IMR-90 (cell line): ENCODE measurements at regions not wholly inside any gene's neighbourhood (a gene's known extent, or its start where the extent isn't known, plus 50 kb on each side); places are given as distances from the start of the nearest gene placed in this dataset.

Experiments used
- ATAC-seq: fragments of 200-7000 bp; cut with Tn5 transposase; 2 replicates; pipeline ENCODE4 v1.9.1; 2020; ENCODE audit warnings: low read depth, mild to moderate bottlenecking, moderate library complexity
- BruUV-seq: library from RNA; stranded (reverse); fragments of 400-500 nt; replicated peaks from 2 replicates; lab custom pipeline; 2021; lab: Mats Ljungman, UMichigan
- CTCF ChIA-PET: fragments of 300-600 bp; formaldehyde crosslinking; extraction: SDS; loops from one replicate; lab custom pipeline; 2021; ENCODE audit warnings: antibody characterized with exemption; lab: Yijun Ruan, JAX
- POLR2A ChIA-PET: fragments of 300-600 bp; sonication (Branson Sonifier 250); formaldehyde crosslinking; loops from one replicate; lab custom pipeline; 2022; ENCODE audit warnings: antibody characterized with exemption; ENCODE audit not compliant: unreplicated experiment; lab: Charles Lee
- DNase-seq: peaks from one replicate; pipeline ENCODE4 v3.0.0; 2013
- H2AFZ ChIP-seq: replicated peaks from 2 replicates; pipeline ENCODE3; 2013; ENCODE audit warnings: low read length, mild to moderate bottlenecking; ENCODE audit not compliant: poor library complexity
- H2AK5ac ChIP-seq: 2 replicates; pipeline ENCODE4 v1.6.1; 2013; ENCODE audit warnings: low read depth, low read length, inconsistent platforms
- H2AK9ac ChIP-seq: replicated peaks from 2 replicates; pipeline ENCODE3; 2013; ENCODE audit warnings: mild to moderate bottlenecking, low read depth, low read length, moderate library complexity; ENCODE audit not compliant: poor library complexity
- H2BK120ac ChIP-seq: 2 replicates; pipeline ENCODE4 v1.6.1; 2013; ENCODE audit warnings: low read depth, low read length, inconsistent platforms
- H2BK15ac ChIP-seq: 3 replicates; pipeline ENCODE4 v1.6.1; 2013; ENCODE audit warnings: low read depth, low read length, inconsistent platforms
- H2BK20ac ChIP-seq: 2 replicates; pipeline ENCODE4 v1.6.1; 2013; ENCODE audit warnings: low read depth, mild to moderate bottlenecking, inconsistent platforms, low read length, moderate library complexity
- H2BK5ac ChIP-seq: 2 replicates; pipeline ENCODE4 v1.6.1; 2013; ENCODE audit warnings: mild to moderate bottlenecking, low read depth, low read length, inconsistent platforms; ENCODE audit not compliant: poor library complexity, severe bottlenecking
- H3K14ac ChIP-seq: replicated peaks from 2 replicates; pipeline ENCODE4 v1.6.1; 2013; ENCODE audit warnings: low read depth, low read length, inconsistent platforms
- H3K18ac ChIP-seq: 2 replicates; pipeline ENCODE4 v1.6.1; 2013; ENCODE audit warnings: low read depth, low read length, control low read depth
- H3K23ac ChIP-seq: 2 replicates; pipeline ENCODE4 v1.6.1; 2013; ENCODE audit warnings: low read depth, low read length, inconsistent platforms
- H3K27ac ChIP-seq: 2 replicates; pipeline ENCODE4 v1.5.1; 2013; ENCODE audit warnings: mild to moderate bottlenecking, control low read depth, low read length; ENCODE audit not compliant: insufficient read depth
- H3K27me3 ChIP-seq: 2 replicates; pipeline ENCODE4 v1.6.1; 2013; ENCODE audit warnings: low read length; ENCODE audit not compliant: control insufficient read depth, insufficient read depth
- H3K36me3 ChIP-seq: 2 replicates; pipeline ENCODE4 v1.6.1; 2013; ENCODE audit warnings: low read length, mixed read lengths; ENCODE audit not compliant: control insufficient read depth, insufficient read depth
- H3K4ac ChIP-seq: 2 replicates; pipeline ENCODE4 v1.6.1; 2013; ENCODE audit warnings: low read depth, low read length, inconsistent platforms
- H3K4me1 ChIP-seq: 2 replicates; pipeline ENCODE4 v1.6.1; 2013; ENCODE audit warnings: low read length, mixed read lengths; ENCODE audit not compliant: control insufficient read depth, insufficient read depth
- H3K4me2 ChIP-seq: 2 replicates; pipeline ENCODE4 v1.6.1; 2013; ENCODE audit warnings: low read depth, mild to moderate bottlenecking, control low read depth, low read length, moderate library complexity
- H3K4me3 ChIP-seq: 2 replicates; pipeline ENCODE4 v1.5.1; 2013; ENCODE audit warnings: low read depth, mild to moderate bottlenecking, control low read depth, low read length, moderate library complexity; ENCODE audit not compliant: insufficient read depth
- H3K56ac ChIP-seq: 2 replicates; pipeline ENCODE4 v1.6.1; 2013; ENCODE audit warnings: low read length, inconsistent platforms; ENCODE audit not compliant: insufficient read depth; ENCODE audit errors: extremely low read depth
- H3K79me1 ChIP-seq, 2 experiments: 2 replicates each; pipeline ENCODE4 v1.6.1; 2013; ENCODE audit warnings: low read length in 2 of 2, inconsistent platforms in 1 of 2, low read depth in 1 of 2
- H3K9ac ChIP-seq: 2 replicates; pipeline ENCODE4 v1.6.1; 2013; ENCODE audit warnings: low read depth, low read length, control low read depth
- H3K9me1 ChIP-seq: 2 replicates; pipeline ENCODE4 v1.6.1; 2013; ENCODE audit warnings: low read length, inconsistent platforms; ENCODE audit not compliant: insufficient read depth
- H3K9me3 ChIP-seq: 2 replicates; pipeline ENCODE4 v1.6.1; 2013; ENCODE audit warnings: low read length; ENCODE audit not compliant: control insufficient read depth, insufficient read depth
- H4K20me1 ChIP-seq: 2 replicates; pipeline ENCODE4 v1.6.1; 2013; ENCODE audit warnings: low read length, inconsistent platforms; ENCODE audit not compliant: insufficient read depth
- H4K5ac ChIP-seq: 2 replicates; pipeline ENCODE4 v1.6.1; 2013; ENCODE audit warnings: mild to moderate bottlenecking, low read depth, low read length, control low read depth
- H4K8ac ChIP-seq, 2 experiments: 2 replicates each; pipeline ENCODE4 v1.6.1; 2013; ENCODE audit warnings: low read depth in 2 of 2, low read length in 2 of 2, control low read depth in 1 of 2, inconsistent platforms in 1 of 2
- H4K91ac ChIP-seq: 2 replicates; pipeline ENCODE4 v1.6.1; 2013; ENCODE audit warnings: low read depth, low read length, inconsistent platforms; ENCODE audit not compliant: insufficient read depth
- CHD1 ChIP-seq: IDR thresholded peaks from 2 replicates; pipeline ENCODE4 v1.6.1; 2012; ENCODE audit warnings: low read depth, low read length, improper control_type of control experiment
- ELK1 ChIP-seq: fragments of 150-350 bp; IDR thresholded peaks from 2 replicates; pipeline ENCODE4 v1.6.1; 2016; ENCODE audit warnings: low read depth, mild to moderate bottlenecking, low read length, moderate library complexity, borderline replicate concordance
- MAFK ChIP-seq: IDR thresholded peaks from 2 replicates; pipeline ENCODE4 v1.6.1; 2012; ENCODE audit warnings: low read depth, low read length, improper control_type of control experiment
- MAZ ChIP-seq: IDR thresholded peaks from 2 replicates; pipeline ENCODE4 v1.6.1; 2012; ENCODE audit warnings: low read depth, mild to moderate bottlenecking, low read length, improper control_type of control experiment, moderate library complexity, borderline replicate concordance
- POLR2A ChIP-seq: IDR thresholded peaks from 2 replicates; pipeline ENCODE4 v1.6.1; 2012; ENCODE audit warnings: mild to moderate bottlenecking, low read depth, low read length
- RAD21 ChIP-seq: IDR thresholded peaks from 2 replicates; pipeline ENCODE4 v1.6.1; 2012; ENCODE audit warnings: low read length, improper control_type of control experiment
- SMC3 ChIP-seq: fragments of 150-350 bp; IDR thresholded peaks from 2 replicates; pipeline ENCODE4 v1.6.1; 2016; ENCODE audit warnings: low read depth, mild to moderate bottlenecking, antibody characterized with exemption, low read length, moderate library complexity
- WGBS, 2 experiments: methylation state at CpG; one replicate each; pipeline versions ENCODE4 v1.1.5 to v1.1.7; 2013; ENCODE audit warnings: missing lambda C conversion rate in 2 of 2; ENCODE audit not compliant: insufficient read length in 1 of 2; ENCODE audit errors: extremely low coverage in 2 of 2; 5-methylcytosine and 5-hydroxymethylcytosine counted together
- dilution Hi-C: fragments of 300-500 bp; cut with HindIII; formaldehyde crosslinking; loops from one replicate; pipeline ENCODE4 v1.14.3; 2018; ENCODE audit warnings: low sequenced_read_pairs; ENCODE audit not compliant: unreplicated experiment
- in situ Hi-C: fragments of 300-500 bp; cut with MboI; formaldehyde crosslinking; loops from 3 replicates; pipeline ENCODE4 v1.14.3; 2019; ENCODE audit warnings: low sequenced_read_pairs, inconsistent platforms, mixed read lengths
- intact Hi-C: fragments of 100-400 bp; cut with micrococcal nuclease; formaldehyde crosslinking; loops from 2 replicates; pipeline ENCODE4 v1.10.0; 2022

- Histone ChIP-seq H2AFZ (no peak overlapping the region), H4K91ac (no peak overlapping the region), H3K27ac (no peak overlapping the region), H2AK9ac (no peak overlapping the region), H3K4me2 (no peak overlapping the region), H3K23ac (no peak overlapping the region), H2BK120ac (no peak overlapping the region), H3K36me3 (no peaks in the 10 kb centered on the region), H3K4me1 (peaks cover 13% of the 10 kb centered on the region), H3K9me3 (no peaks in the 10 kb centered on the region), H3K56ac (no peak overlapping the region), H2BK5ac (no peak overlapping the region), H2BK20ac (no peak overlapping the region), H4K8ac (no peak overlapping the region), H3K27me3 (no peaks in the 10 kb centered on the region), H3K4me3 (no peak overlapping the region), H3K79me1 (no peaks in the 10 kb centered on the region), H2AK5ac (no peak overlapping the region), H2BK15ac (no peak overlapping the region), H3K4ac (no peak overlapping the region), H4K5ac (no peak overlapping the region; the same call in 1 of the 2 replicates), H3K18ac (peak overlapping the region; percentile 46; the same call in 1 of the 2 replicates), H3K14ac (no peak overlapping the region), H3K9me1 (no peaks in the 10 kb centered on the region; the same call in 1 of the 2 replicates), H3K9ac (no peak overlapping the region), H4K20me1 (no peaks in the 10 kb centered on the region)
- BruUV-seq: no TSS peak
- intact Hi-C loops: no loop called here
- ChIA-PET POLR2A (no interaction called here), CTCF (no interaction called here)
- no CpG with 5 or more reads among the region's 2 CpGs for WGBS, 2 experiments
- no peak for DNase-seq
- in situ Hi-C loops: no loop called here
- ATAC-seq: no peak
- TF ChIP-seq MAFK (peak; percentile 65), RAD21 (no peak), CHD1 (no peak), SMC3 (no peak), POLR2A (no peak), MAZ (no peak), ELK1 (no peak)
- dilution Hi-C loops: no loop called here
These were observed 345.1 kb upstream of the NR3C2 start for GRCh38 chr4:148787285-148787684.
